RWPE1 (cell line): ENCODE measurements at regions not wholly inside any gene's neighbourhood (a gene's known extent, or its start where the extent isn't known, plus 50 kb on each side); places are given as distances from the start of the nearest gene placed in this dataset.

Source experiments
- CTCF ChIA-PET: fragments of 350-600 bp; sonication (Branson Sonifier 250); formaldehyde crosslinking; extraction: SDS; loops from one replicate; lab custom pipeline; 2021; lab: Yijun Ruan, JAX
- POLR2A ChIA-PET: fragments of 400-600 bp; formaldehyde crosslinking; extraction: SDS; loops from one replicate; lab custom pipeline; 2020; ENCODE audit warnings: antibody characterized with exemption; ENCODE audit not compliant: low non-redundant PET; lab: Yijun Ruan, JAX
- DNase-seq: peaks from one replicate; pipeline ENCODE4 v3.0.0; 2012; ENCODE audit warnings: low spot score
- H3K27ac ChIP-seq: fragments of 450-650 bp; 2 replicates; pipeline ENCODE4 v1.5.1; 2017
- TF ChIP-seq, protein P1 (sequence below): fragments of 450-650 bp; conservative IDR thresholded peaks from 2 replicates; pipeline ENCODE4 v1.5.1; 2017; ENCODE audit warnings: low read depth, mild to moderate bottlenecking

DNA sequence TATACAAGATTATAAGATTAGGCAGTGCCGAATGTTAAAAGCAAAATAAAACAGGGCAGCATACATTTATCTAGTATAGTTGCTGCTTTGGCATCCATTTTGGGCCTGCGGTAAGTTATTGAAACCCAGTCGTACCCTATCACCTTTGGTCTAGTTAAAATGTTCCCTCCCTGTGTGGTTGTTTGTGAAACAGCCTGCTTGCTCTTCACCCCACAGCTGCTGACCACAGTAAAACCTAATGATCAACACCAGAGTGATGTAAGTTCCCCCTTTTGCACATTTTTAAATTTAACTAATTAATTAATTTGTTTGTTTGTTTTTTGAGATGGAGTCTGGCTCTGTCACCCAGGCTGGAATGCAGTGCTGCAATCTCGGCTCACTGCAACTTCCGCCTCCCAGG lies 50.3 kb upstream of the TXNDC5 start:
- TF ChIP-seq, protein P1, sequence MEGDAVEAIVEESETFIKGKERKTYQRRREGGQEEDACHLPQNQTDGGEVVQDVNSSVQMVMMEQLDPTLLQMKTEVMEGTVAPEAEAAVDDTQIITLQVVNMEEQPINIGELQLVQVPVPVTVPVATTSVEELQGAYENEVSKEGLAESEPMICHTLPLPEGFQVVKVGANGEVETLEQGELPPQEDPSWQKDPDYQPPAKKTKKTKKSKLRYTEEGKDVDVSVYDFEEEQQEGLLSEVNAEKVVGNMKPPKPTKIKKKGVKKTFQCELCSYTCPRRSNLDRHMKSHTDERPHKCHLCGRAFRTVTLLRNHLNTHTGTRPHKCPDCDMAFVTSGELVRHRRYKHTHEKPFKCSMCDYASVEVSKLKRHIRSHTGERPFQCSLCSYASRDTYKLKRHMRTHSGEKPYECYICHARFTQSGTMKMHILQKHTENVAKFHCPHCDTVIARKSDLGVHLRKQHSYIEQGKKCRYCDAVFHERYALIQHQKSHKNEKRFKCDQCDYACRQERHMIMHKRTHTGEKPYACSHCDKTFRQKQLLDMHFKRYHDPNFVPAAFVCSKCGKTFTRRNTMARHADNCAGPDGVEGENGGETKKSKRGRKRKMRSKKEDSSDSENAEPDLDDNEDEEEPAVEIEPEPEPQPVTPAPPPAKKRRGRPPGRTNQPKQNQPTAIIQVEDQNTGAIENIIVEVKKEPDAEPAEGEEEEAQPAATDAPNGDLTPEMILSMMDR: no peak
- ChIA-PET CTCF (interaction anchor here (0.7 kb wide), 1 partner anchor 89 kb away, joined by 3 read pairs; no protein-coding TSS in a partner anchor), POLR2A (no interaction called here)
- no peak for DNase-seq
- H3K27ac ChIP-seq: no peak overlapping the region
